Heart left ventricle (tissue), 13 donors: ENCODE measurements at regions not wholly inside any gene's neighbourhood (a gene's known extent, or its start where the extent isn't known, plus 50 kb on each side); places are given as distances from the start of the nearest gene placed in this dataset.

Source experiments
- CTCF ChIP-seq, 12 donors: fragments of 200-600 bp; sonication (generic) in 4 of 12; IDR thresholded peaks; one replicate each; pipeline versions ENCODE4 v1.5.0 to v1.8.0; 2018 to 2022; ENCODE audit warnings: antibody characterized with exemption in 12 of 12, mild to moderate bottlenecking in 5 of 12
- POLR2A ChIP-seq, 2 donors: fragments of 450-650 bp; IDR thresholded peaks; one replicate each; pipeline ENCODE4 v1.6.1; 2017; ENCODE audit warnings: antibody characterized with exemption in 2 of 2, mild to moderate bottlenecking in 2 of 2, moderate library complexity in 2 of 2
- donor health status: ischemic (EF 13 %, LVEDD 7.1; RV severe dilation, severe dysfunction).
- donor health status: DM: no; HTN: yes; CAD: no.
- donor health status: DM: no; HTN: no; CAD: no.
- donor health status: ischemic (EF 25% LVEDD 6.9; RV normal size, moderate dysfunction).
- donor health status: ischemic (EF 25% LVEDD 5.7; RV mildly dilated, moderate dysfunction).
- donor health status: ischemic (EF 35%, LVEDD 5.7; RV mildly dilated, moderate dysfunction).
- donor health status: nonischemic (EF 11% LVEDD 7.7; RV severe dilation, severe dysfunction).
- donor health status: DM: yes; HTN: yes; CAD: no.
- donor health status: PGD.
- donor health status: ischemic (EF 29% LVEDD 5.4; RV normal size, mild dysfunction).
- donor health status: nonischemic (EF 23%, LVEDD 6.1; RV moderate dilation, normal function).

GRCh38 chr9:22512495-22512894 is 65.9 kb downstream of the DMRTA1 start:
- TF ChIP-seq CTCF (IDR thresholded peaks at IDR 0.05) (no peak), POLR2A (IDR thresholded peaks at IDR 0.05) (no peak)
